K562 (cell line): ENCODE measurements at regions not wholly inside any gene's neighbourhood (a gene's known extent, or its start where the extent isn't known, plus 50 kb on each side); places are given as distances from the start of the nearest gene placed in this dataset.

Experiments used
- ATAC-seq: fragments of 200-7000 bp; cut with Tn5 transposase; 3 replicates; pipeline ENCODE4 v1.9.1; 2020; ENCODE audit warnings: moderate library complexity
- BruUV-seq: library from RNA; stranded (reverse); fragments of 400-500 nt; replicated peaks from 2 replicates; lab custom pipeline; 2021; lab: Mats Ljungman, UMichigan
- CTCF ChIA-PET: fragments of 300-600 bp; formaldehyde crosslinking; extraction: SDS; loops from one replicate; lab custom pipeline; 2021; ENCODE audit warnings: low intra/inter-chr PET ratio; lab: Yijun Ruan, JAX
- POLR2A ChIA-PET: fragments of 300-600, 350-650 bp; sonication (Branson Sonifier 250); formaldehyde crosslinking; extraction: SDS; loops from one replicate; lab custom pipeline; 2021; ENCODE audit warnings: antibody characterized with exemption, inconsistent platforms; lab: Yijun Ruan, JAX
- DNase-seq, 4 experiments: peaks; one replicate each; pipeline versions ENCODE4 v3.0.0 to v3.0.0-alpha.2; 2011 to 2018; ENCODE audit warnings: low spot score in 3 of 4, mixed read lengths in 3 of 4; ENCODE audit errors: extremely low read depth in 1 of 4
- FAIRE-seq: peaks from 2 replicates; lab custom pipeline; 2011; peaks lifted over from hg19 to GRCh38; lab: Jason Lieb, UNC
- H2AFZ ChIP-seq: 2 replicates; pipeline ENCODE4 v1.6.0; 2011; ENCODE audit warnings: low read depth, low read length, control low read depth, inconsistent platforms
- H3K27ac ChIP-seq: fragments of 200-600 bp; 3 replicates; pipeline ENCODE4 v1.8.0; 2011; ENCODE audit warnings: low read depth, mild to moderate bottlenecking, control low read depth, inconsistent platforms, low read length, moderate library complexity, mixed read lengths; ENCODE audit errors: extremely low read depth
- H3K27me3 ChIP-seq, 2 experiments: fragments of 300-600 bp in 1 of 2; 2 replicates in 1 of 2; 3 replicates in 1 of 2; pipeline versions ENCODE4 v1.6.0 to v1.8.0; 2011; ENCODE audit warnings: inconsistent platforms in 2 of 2, low read length in 2 of 2, mild to moderate bottlenecking in 1 of 2, mixed read lengths in 1 of 2, moderate library complexity in 1 of 2; ENCODE audit not compliant: control insufficient read depth in 2 of 2, insufficient read depth in 2 of 2
- H3K36me3 ChIP-seq: fragments of 300-600 bp; 3 replicates; pipeline ENCODE4 v1.8.0; 2011; ENCODE audit warnings: mild to moderate bottlenecking, low read length, inconsistent platforms; ENCODE audit not compliant: control insufficient read depth, insufficient read depth
- H3K4me1 ChIP-seq, 2 experiments: fragments of 200-600 bp in 1 of 2; replicated peaks in 1 of 2; 2 replicates in 1 of 2; 3 replicates in 1 of 2; pipeline versions ENCODE4 v1.5.1 to v1.8.0; 2011; ENCODE audit warnings: inconsistent platforms in 2 of 2, low read length in 2 of 2, mild to moderate bottlenecking in 1 of 2, mixed read lengths in 1 of 2, moderate library complexity in 1 of 2; ENCODE audit not compliant: control insufficient read depth in 2 of 2, insufficient read depth in 2 of 2
- H3K4me2 ChIP-seq: 2 replicates; pipeline ENCODE4 v1.6.1; 2011; ENCODE audit warnings: low read length, control low read depth, inconsistent platforms, mixed read lengths; ENCODE audit not compliant: insufficient read depth
- H3K4me3 ChIP-seq: fragments of 200-600 bp; sonication (generic), shearing (Covaris generic); 2 replicates; pipeline ENCODE4 v1.5.1; 2016; ENCODE audit warnings: control low read depth, inconsistent platforms
- H3K79me2 ChIP-seq: fragments of 200-600 bp; 3 replicates; pipeline ENCODE4 v1.8.0; 2011; ENCODE audit warnings: low read length, inconsistent platforms; ENCODE audit not compliant: control insufficient read depth, insufficient read depth
- H3K9ac ChIP-seq, 2 experiments: 2 replicates each; pipeline versions ENCODE4 v1.6.0 to v1.6.1; 2011; ENCODE audit warnings: low read depth in 2 of 2, low read length in 2 of 2, control low read depth in 1 of 2, inconsistent platforms in 1 of 2, mild to moderate bottlenecking in 1 of 2, mixed read lengths in 1 of 2; ENCODE audit not compliant: insufficient read depth in 1 of 2
- H3K9me1 ChIP-seq: one replicate; pipeline ENCODE4 v1.6.0; 2011; ENCODE audit warnings: inconsistent platforms, mild to moderate bottlenecking, low read length, moderate library complexity; ENCODE audit not compliant: control insufficient read depth, insufficient read depth
- H3K9me3 ChIP-seq: replicated peaks from 2 replicates; pipeline ENCODE4 v1.5.1; 2011; ENCODE audit warnings: low read depth, low read length, inconsistent platforms; ENCODE audit not compliant: control insufficient read depth, insufficient read depth
- H4K20me1 ChIP-seq: replicated peaks from 2 replicates; pipeline ENCODE4 v1.6.1; 2011; ENCODE audit warnings: low read length, inconsistent platforms, mixed read lengths; ENCODE audit not compliant: control insufficient read depth, insufficient read depth
- CEBPZ ChIP-seq: fragments of 150-350 bp; IDR thresholded peaks from 2 replicates; pipeline ENCODE4 v1.6.1; 2014; ENCODE audit warnings: low read depth, mild to moderate bottlenecking, low read length, borderline replicate concordance
- HDAC1 ChIP-seq, 2 experiments: fragments of 450-650 bp; IDR thresholded peaks; 2 replicates each; pipeline ENCODE4 v1.6.1; 2016 to 2017; ENCODE audit warnings: inconsistent platforms in 1 of 2, mild to moderate bottlenecking in 1 of 2, moderate library complexity in 1 of 2
- HSF4 ChIP-seq: fragments of 250-450 bp; sonication (Bioruptor Pico); IDR thresholded peaks from 2 replicates; pipeline ENCODE4 v2.1.2; 2022; ENCODE audit warnings: mild to moderate bottlenecking, moderate library complexity, borderline replicate concordance
- KHSRP ChIP-seq: fragments of 450-650 bp; IDR thresholded peaks from 2 replicates; pipeline ENCODE4 v1.6.1; 2017
- NFE2 ChIP-seq: IDR thresholded peaks from 2 replicates; pipeline ENCODE4 v1.6.1; 2014; ENCODE audit warnings: antibody characterized with exemption, low read depth
- PHTF2 ChIP-seq: fragments of 250-450 bp; sonication (Bioruptor Pico); IDR thresholded peaks from 2 replicates; pipeline ENCODE4 v1.5.0; 2021; ENCODE audit warnings: mild to moderate bottlenecking
- POLR2G ChIP-seq: fragments of 200-400 bp; formaldehyde crosslinking; IDR thresholded peaks from 2 replicates; pipeline ENCODE4 v1.6.1; 2017; ENCODE audit warnings: low read depth, mild to moderate bottlenecking, antibody characterized with exemption, low read length, moderate library complexity
- RB1 ChIP-seq: fragments of 450-650 bp; IDR thresholded peaks from 2 replicates; pipeline ENCODE4 v1.6.1; 2017; ENCODE audit warnings: low read depth, mild to moderate bottlenecking
- SAFB2 ChIP-seq: fragments of 200-400 bp; formaldehyde crosslinking; IDR thresholded peaks from 2 replicates; pipeline ENCODE4 v1.6.1; 2018; ENCODE audit warnings: borderline replicate concordance, low read length, low read depth, moderate library complexity; ENCODE audit not compliant: severe bottlenecking
- SRSF7 ChIP-seq: fragments of 200-400 bp; formaldehyde crosslinking; optimal IDR thresholded peaks from 2 replicates; pipeline ENCODE3; 2017; ENCODE audit warnings: mild to moderate bottlenecking, low read depth, low read length
- ZNF224 ChIP-seq: sonication (generic); formaldehyde crosslinking; IDR thresholded peaks from 2 replicates; pipeline ENCODE4 v1.8.0; 2022; ENCODE audit warnings: mild to moderate bottlenecking, missing genetic modification reagents
- ZNF707 ChIP-seq: fragments of 250-450 bp; sonication (Bioruptor Pico); conservative IDR thresholded peaks from 2 replicates; pipeline ENCODE4 v1.8.0; 2022; ENCODE audit warnings: inconsistent platforms, mild to moderate bottlenecking, moderate library complexity
- WGBS: fragments of 100-300 bp; shearing (Covaris generic); methylation state at CpG from one replicate; pipeline ENCODE4 v1.1.6; 2016; ENCODE audit warnings: low coverage, mixed read lengths; ENCODE audit not compliant: insufficient coverage; ENCODE audit errors: missing lambda C conversion rate; 5-methylcytosine and 5-hydroxymethylcytosine counted together
- in situ Hi-C: fragments of 300-500 bp; cut with MboI; formaldehyde crosslinking; loops from 4 replicates; pipeline ENCODE4 v1.15.0; 2018; ENCODE audit warnings: inconsistent platforms, mixed read lengths
- intact Hi-C: fragments of 100-400 bp; cut with micrococcal nuclease; formaldehyde crosslinking; loops from 2 replicates; pipeline ENCODE4 v1.14.2; 2022

GRCh38 chr20:60402189-60403058 lies 444.2 kb downstream of the CDH26 start:
- Histone ChIP-seq H3K9me3 (no peaks in the 10 kb centered on the region), H2AFZ (no peak overlapping the region), H3K9ac (no peak overlapping the region), H3K4me2 (no peak overlapping the region), H3K4me3 (no peak overlapping the region), H3K4me1 (no peaks in the 10 kb centered on the region), H4K20me1 (no peaks in the 10 kb centered on the region), H3K27me3 (no peaks in the 10 kb centered on the region), H3K27ac (no peak overlapping the region), H3K79me2 (no peaks in the 10 kb centered on the region), H3K9me1 (no peaks in the 10 kb centered on the region), H3K36me3 (no peaks in the 10 kb centered on the region)
- POLR2A ChIA-PET: interaction anchor here (0.6 kb wide), 1 partner anchor 20 kb away, joined by 3 read pairs; no protein-coding TSS in a partner anchor
- TF ChIP-seq ZNF707 (CRISPR knock-in tag) (no peak), HDAC1 (IDR thresholded peaks at IDR 0.05) (no peak)
- DNase-seq (no peak), FAIRE-seq (no peak), ATAC-seq (no peak)
- in situ Hi-C loops: no loop called here
- intact Hi-C loops: no loop called here
- WGBS: 5% methylated on average over 8 of the region's 8 CpGs
- CTCF ChIA-PET: no interaction called here
- BruUV-seq: no TSS peak

GRCh38 chr20:60403105-60403741 lies 445.0 kb downstream of the CDH26 start:
- ATAC-seq (no peak), DNase-seq (no peak), FAIRE-seq (no peak)
- POLR2A ChIA-PET: no interaction called here
- Histone ChIP-seq H3K4me2 (no peak overlapping the region), H3K27ac (no peak overlapping the region), H3K4me1 (no peaks in the 10 kb centered on the region), H3K9me1 (no peaks in the 10 kb centered on the region), H3K9me3 (no peaks in the 10 kb centered on the region), H3K36me3 (no peaks in the 10 kb centered on the region), H4K20me1 (no peaks in the 10 kb centered on the region), H3K79me2 (no peaks in the 10 kb centered on the region), H3K27me3 (no peaks in the 10 kb centered on the region), H3K4me3 (no peak overlapping the region), H2AFZ (no peak overlapping the region), H3K9ac (no peak overlapping the region)
- intact Hi-C loops (no loop called here), in situ Hi-C loops (no loop called here)
- no TSS peak for BruUV-seq
- CTCF ChIA-PET: no interaction called here
- WGBS: 0% methylated on average over 8 of the region's 8 CpGs
- TF ChIP-seq SAFB2 (no peak), CEBPZ (no peak), ZNF224 (CRISPR knock-in tag) (no peak), RB1 (no peak), KHSRP (no peak), NFE2 (no peak), SRSF7 (no peak), PHTF2 (no peak), HSF4 (CRISPR knock-in tag) (no peak), POLR2G (no peak)
